ENCODE measurements at regions not wholly inside any gene's neighbourhood (a gene's known extent, or its start where the extent isn't known, plus 50 kb on each side); places are given as distances from the start of the nearest gene placed in this dataset.
"Not testable (repeated sequence)": the region's sequence is repeated elsewhere in the genome, so short reads cannot be mapped to it uniquely, and the experiment has no call there.

GRCh38 chr6:115843945-115844344 lies 216.7 kb downstream of the FRK start:
- no peak for DNase-seq (ENCODE audit: low read depth)
- no peak for TF ChIP-seq CTCF (conservative IDR thresholded peaks at IDR 0.05; ENCODE audit: low read length)

GRCh38 chr6:115842338-115842737 lies 218.4 kb downstream of the FRK start:
- DNase-seq (ENCODE audit: low read depth): no peak
- TF ChIP-seq CTCF (conservative IDR thresholded peaks at IDR 0.05; ENCODE audit: low read length): no peak
- H3K4me3 ChIP-seq (ENCODE audit: low read length): no peak overlapping the region

More at GRCh38 chr6:115843945-115844344, 216.7 kb downstream of the FRK start:
- H3K4me3 ChIP-seq (ENCODE audit: low read length): no peak overlapping the region

GRCh38 chr6:115839583-115840181 lies 221.0 kb downstream of the FRK start:
- no peak for DNase-seq (ENCODE audit: low read depth)
- no peak overlapping the region for H3K4me3 ChIP-seq (ENCODE audit: low read length)
- TF ChIP-seq CTCF (conservative IDR thresholded peaks at IDR 0.05; ENCODE audit: low read length): no peak

- peak; percentile 60 for TF ChIP-seq CTCF (conservative IDR thresholded peaks at IDR 0.05; ENCODE audit: low read length)
- no peak overlapping the region for H3K4me3 ChIP-seq (ENCODE audit: low read length)
- peak; percentile 16 for DNase-seq (ENCODE audit: low read depth)
These were observed 221.8 kb downstream of the FRK start for GRCh38 chr6:115838763-115839401.

GRCh38 chr6:115838216-115838615 lies 222.5 kb downstream of the FRK start:
- no peak for TF ChIP-seq CTCF (conservative IDR thresholded peaks at IDR 0.05; ENCODE audit: low read length)
- no peak for DNase-seq (ENCODE audit: low read depth)

GRCh38 chr6:115836374-115836773 lies 224.3 kb downstream of the FRK start:
- DNase-seq (ENCODE audit: low read depth); H3K4me3 ChIP-seq (ENCODE audit: low read length): not testable (repeated sequence)

More at GRCh38 chr6:115838216-115838615, 222.5 kb downstream of the FRK start:
- H3K4me3 ChIP-seq (ENCODE audit: low read length): no peak overlapping the region

- TF ChIP-seq CTCF (conservative IDR thresholded peaks at IDR 0.05; ENCODE audit: low read length): no peak
- H3K4me3 ChIP-seq (ENCODE audit: low read length): no peak overlapping the region
- DNase-seq (ENCODE audit: low read depth): no peak
These were observed 225.4 kb downstream of the FRK start for GRCh38 chr6:115835314-115835713.

- not testable (repeated sequence) for DNase-seq (ENCODE audit: low read depth); H3K4me3 ChIP-seq (ENCODE audit: low read length)
These were observed 226.1 kb downstream of the FRK start for GRCh38 chr6:115834542-115834941.
